ENCODE measurements at regions not wholly inside any gene's neighbourhood (a gene's known extent, or its start where the extent isn't known, plus 50 kb on each side); places are given as distances from the start of the nearest gene placed in this dataset.
A peak's percentile ranks its signal among the peaks of the same experiment; 100 is the strongest.

DNA sequence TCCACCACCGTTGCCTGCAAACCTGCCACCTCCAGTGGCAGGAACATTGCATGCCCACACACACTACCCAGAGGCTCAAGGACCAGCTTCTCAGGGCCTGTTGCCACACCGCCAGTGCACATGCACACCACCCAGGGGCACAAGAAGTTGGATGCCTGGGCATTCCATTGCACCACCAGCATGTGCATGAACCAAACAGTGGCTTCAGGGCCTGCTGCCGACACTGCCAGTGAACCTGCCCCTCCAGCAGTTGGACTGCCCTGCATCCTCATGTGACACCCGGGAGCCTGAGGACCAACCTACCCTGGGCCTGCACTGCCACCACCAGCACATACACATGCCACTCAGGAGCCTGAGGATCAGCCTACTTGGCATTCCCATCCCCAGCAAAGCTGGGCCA, 303.7 kb downstream of the KCNJ2 start:
- intact Hi-C loops (cut with DNase I) = loop anchor here in 1 of 10 donors (10.0 kb wide), 1 partner anchor 52 kb away; no protein-coding TSS in a partner anchor
- H3K27me3 ChIP-seq = no peaks in the 10 kb centered on the region

DNA sequence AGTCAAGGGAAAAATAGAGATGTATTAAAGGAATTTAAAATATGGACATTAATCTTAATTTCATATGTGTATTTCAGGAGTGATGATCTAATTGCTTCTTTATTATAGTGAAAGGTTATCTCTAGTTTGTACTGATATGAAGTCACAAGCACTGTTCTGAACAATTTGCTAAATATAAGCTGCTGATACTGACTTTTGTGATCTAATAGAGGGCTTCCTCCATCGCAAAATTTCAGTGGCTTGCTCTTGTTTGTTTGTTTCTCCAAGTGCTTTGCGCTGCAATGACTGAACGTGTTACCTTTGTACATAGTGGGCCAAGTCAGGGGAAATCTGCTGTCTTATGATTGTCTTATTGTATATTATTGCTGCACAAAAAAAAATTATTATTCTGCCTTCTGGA, 307.0 kb downstream of the KCNJ2 start:
- H3K4me1 ChIP-seq = peaks cover 0 to 13% (median 4%) of the 10 kb centered on the region in 9 donors
- intact Hi-C loops (cut with DNase I) = loop anchor here in 1 of 10 donors (10.0 kb wide), 1 partner anchor 48 kb away; no protein-coding TSS in a partner anchor
- no peaks in the 10 kb centered on the region for H3K27me3 ChIP-seq
- H3K27ac ChIP-seq = peak overlapping the region; percentile 1 to 71 (median 54)
- DNase-seq = no peak
- WGBS, 2 donors = 46 to 58% methylated on average over 3 of the region's 3 CpGs
- peak in 7 of 8 donors; percentile 16 to 92 (median 76) for ATAC-seq
- TF ChIP-seq, protein P1, sequence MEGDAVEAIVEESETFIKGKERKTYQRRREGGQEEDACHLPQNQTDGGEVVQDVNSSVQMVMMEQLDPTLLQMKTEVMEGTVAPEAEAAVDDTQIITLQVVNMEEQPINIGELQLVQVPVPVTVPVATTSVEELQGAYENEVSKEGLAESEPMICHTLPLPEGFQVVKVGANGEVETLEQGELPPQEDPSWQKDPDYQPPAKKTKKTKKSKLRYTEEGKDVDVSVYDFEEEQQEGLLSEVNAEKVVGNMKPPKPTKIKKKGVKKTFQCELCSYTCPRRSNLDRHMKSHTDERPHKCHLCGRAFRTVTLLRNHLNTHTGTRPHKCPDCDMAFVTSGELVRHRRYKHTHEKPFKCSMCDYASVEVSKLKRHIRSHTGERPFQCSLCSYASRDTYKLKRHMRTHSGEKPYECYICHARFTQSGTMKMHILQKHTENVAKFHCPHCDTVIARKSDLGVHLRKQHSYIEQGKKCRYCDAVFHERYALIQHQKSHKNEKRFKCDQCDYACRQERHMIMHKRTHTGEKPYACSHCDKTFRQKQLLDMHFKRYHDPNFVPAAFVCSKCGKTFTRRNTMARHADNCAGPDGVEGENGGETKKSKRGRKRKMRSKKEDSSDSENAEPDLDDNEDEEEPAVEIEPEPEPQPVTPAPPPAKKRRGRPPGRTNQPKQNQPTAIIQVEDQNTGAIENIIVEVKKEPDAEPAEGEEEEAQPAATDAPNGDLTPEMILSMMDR (IDR thresholded peaks at IDR 0.05) = no peak
- no peaks in the 10 kb centered on the region for H3K36me3 ChIP-seq
- no peak overlapping the region for H3K4me3 ChIP-seq
- peaks cover 0 to 16% (median 0%) of the 10 kb centered on the region in 11 donors for H3K9me3 ChIP-seq

More for the DNA sequence above, 303.7 kb downstream of the KCNJ2 start:
- 92 to 99% methylated on average over 4 of the region's 4 CpGs for WGBS, 2 donors
- DNase-seq = no peak
- no peak overlapping the region for H3K27ac ChIP-seq
- peaks cover 0 to 16% (median 0%) of the 10 kb centered on the region in 11 donors for H3K9me3 ChIP-seq
- no peaks in the 10 kb centered on the region for H3K36me3 ChIP-seq
- ATAC-seq = no peak
- no peak overlapping the region for H3K4me3 ChIP-seq
- no peaks in the 10 kb centered on the region for H3K4me1 ChIP-seq
- TF ChIP-seq, protein P1 (IDR thresholded peaks at IDR 0.05) = no peak

DNA sequence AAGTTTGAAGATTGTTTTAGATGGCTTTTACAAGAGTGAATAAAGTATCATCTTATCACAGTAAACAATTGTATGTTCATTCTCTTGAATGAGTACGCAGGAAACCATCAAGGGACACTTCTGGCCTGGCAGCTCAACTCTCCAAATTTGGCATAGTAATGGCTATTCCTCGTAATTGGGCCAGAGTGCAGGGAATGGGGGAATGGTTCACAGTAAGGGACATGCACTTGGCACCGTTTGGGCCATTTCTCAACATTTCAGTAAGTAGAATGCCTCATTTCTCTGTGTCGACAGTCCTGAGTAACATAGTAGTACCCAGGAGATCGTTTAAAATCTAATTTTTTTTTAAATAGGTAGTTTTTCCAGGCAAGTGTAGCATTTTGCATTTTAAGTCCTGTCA, 309.6 kb downstream of the KCNJ2 start:
- intact Hi-C loops (cut with DNase I) = loop anchor here in 1 of 10 donors (10.0 kb wide), 1 partner anchor 46 kb away; no protein-coding TSS in a partner anchor
- 21 to 38% methylated on average over 5 of the region's 5 CpGs for WGBS, 2 donors
- peak; percentile 49 to 95 (median 72) for ATAC-seq
- no peak for DNase-seq
- peaks cover 0 to 13% (median 4%) of the 10 kb centered on the region in 9 donors for H3K4me1 ChIP-seq
- peaks cover 0 to 23% (median 0%) of the 10 kb centered on the region in 11 donors for H3K9me3 ChIP-seq
- no peak overlapping the region for H3K4me3 ChIP-seq
- no peaks in the 10 kb centered on the region for H3K36me3 ChIP-seq
- peak overlapping the region in 5 of 10 donors; percentile 17 to 50 (median 38) for H3K27ac ChIP-seq
- TF ChIP-seq, protein P1 (IDR thresholded peaks at IDR 0.05) = no peak
- no peaks in the 10 kb centered on the region for H3K27me3 ChIP-seq

DNA sequence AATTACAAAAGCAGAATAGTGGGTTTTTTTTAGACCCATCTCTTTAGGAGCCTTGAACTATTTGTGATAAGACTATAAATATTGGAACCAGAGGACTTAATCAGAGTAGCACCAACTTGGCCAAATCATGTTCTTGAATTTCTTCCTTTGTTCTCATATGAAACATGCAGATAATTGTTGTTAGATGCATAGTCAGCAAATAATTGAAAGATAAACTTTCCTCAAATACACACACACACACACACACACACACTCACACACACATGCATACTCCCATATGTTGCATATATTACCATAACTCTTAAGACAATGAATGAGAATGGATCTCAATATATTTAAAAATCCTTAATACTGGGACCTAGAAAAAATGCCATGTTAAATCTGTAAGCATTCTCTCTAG, 310.4 kb downstream of the KCNJ2 start:
- no peak for ATAC-seq
- H3K4me3 ChIP-seq = no peak overlapping the region
- intact Hi-C loops (cut with DNase I) = loop anchor here in 1 of 10 donors (10.0 kb wide), 1 partner anchor 45 kb away; no protein-coding TSS in a partner anchor
- H3K9me3 ChIP-seq = peaks cover 0 to 15% (median 0%) of the 10 kb centered on the region in 11 donors
- H3K27ac ChIP-seq = peak overlapping the region in 2 of 10 donors; percentile 19 to 50
- DNase-seq = no peak
- peaks cover 0 to 13% (median 4%) of the 10 kb centered on the region in 9 donors for H3K4me1 ChIP-seq
- H3K36me3 ChIP-seq = no peaks in the 10 kb centered on the region
- H3K27me3 ChIP-seq = no peaks in the 10 kb centered on the region
- TF ChIP-seq, protein P1 (IDR thresholded peaks at IDR 0.05) = no peak
